ENCODE measurements at regions not wholly inside any gene's neighbourhood (a gene's known extent, or its start where the extent isn't known, plus 50 kb on each side); places are given as distances from the start of the nearest gene placed in this dataset.

DNA sequence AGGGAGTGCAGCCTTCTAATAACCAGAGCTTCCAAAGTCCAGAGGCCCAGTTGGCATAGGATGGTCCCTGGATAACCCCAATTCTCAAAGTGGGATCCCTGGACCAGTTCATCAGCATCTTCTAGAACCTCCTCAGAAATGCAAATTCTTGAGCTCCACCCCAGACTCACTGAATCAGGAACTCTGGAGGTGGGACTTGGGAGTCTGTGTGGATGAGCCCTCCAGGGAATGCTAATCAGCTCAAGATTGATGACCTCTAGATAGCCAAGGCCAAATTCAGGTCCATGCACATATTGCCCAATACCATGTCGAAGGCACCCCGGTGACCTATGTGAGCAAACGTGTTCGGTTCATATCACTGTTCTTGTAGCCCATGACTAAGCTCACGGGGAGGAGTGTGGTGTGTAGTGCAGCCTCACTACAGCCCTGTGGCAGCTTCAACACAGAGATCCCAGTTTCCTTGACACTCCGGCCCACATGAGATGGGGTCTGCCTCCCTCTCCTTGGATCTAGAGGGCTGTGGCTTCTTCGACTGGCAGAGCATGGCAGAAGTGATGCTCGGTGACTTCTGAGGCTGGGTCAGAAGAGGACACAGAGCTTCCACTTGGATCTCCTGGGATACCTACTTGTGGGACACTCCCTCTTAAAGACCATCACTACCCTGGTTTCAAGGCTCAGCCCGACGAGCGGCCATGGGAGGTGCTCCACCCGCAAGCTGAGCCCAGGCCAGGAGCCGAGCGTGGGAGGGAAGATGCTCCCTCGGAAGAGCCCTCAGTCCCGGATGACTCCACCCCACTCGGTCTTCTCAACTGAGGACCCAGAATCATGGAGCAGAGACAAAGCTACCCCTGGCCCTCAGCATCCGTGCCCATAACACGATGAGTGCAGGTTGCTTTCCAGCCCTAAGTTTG lies 151.1 kb upstream of the CST7 start:
- FAIRE-seq, result no peak

DNA sequence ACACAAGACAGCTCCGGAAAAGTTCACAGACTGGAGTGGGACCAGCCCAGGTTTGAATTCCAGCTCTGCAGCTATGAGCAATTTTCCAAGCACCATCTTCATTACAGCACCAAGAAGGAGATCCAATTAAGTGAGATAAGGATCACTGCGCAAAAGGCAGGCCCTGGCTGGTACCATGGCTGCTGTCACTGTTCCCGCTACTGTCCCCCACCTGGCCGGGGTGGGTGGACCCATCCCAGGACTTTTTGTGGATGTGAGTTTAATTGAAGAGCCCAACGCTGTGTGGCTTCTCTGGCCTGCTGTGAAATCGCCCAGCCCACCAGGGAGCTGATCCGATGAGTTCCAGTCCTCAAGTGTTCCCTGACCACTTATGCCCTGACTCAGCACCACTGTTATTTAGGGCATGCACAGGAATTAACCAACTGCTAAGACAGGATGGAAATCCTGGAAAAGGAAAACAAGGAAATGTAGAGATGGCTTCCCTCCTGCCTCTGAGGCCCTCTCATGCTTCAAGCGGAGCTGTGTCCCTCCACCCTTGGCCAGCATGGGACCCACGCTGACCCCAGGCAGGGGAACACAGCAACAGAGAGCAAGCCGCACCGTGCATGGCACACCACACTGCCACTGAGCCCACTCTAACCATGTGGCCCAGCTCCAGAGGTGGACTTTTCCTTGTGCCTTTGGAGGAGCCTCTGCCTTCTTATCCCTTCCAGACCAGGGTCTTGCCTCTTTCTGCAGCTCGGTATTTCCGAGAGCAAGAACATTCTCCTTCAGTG lies 150.0 kb upstream of the CST7 start:
- FAIRE-seq, result no peak

DNA sequence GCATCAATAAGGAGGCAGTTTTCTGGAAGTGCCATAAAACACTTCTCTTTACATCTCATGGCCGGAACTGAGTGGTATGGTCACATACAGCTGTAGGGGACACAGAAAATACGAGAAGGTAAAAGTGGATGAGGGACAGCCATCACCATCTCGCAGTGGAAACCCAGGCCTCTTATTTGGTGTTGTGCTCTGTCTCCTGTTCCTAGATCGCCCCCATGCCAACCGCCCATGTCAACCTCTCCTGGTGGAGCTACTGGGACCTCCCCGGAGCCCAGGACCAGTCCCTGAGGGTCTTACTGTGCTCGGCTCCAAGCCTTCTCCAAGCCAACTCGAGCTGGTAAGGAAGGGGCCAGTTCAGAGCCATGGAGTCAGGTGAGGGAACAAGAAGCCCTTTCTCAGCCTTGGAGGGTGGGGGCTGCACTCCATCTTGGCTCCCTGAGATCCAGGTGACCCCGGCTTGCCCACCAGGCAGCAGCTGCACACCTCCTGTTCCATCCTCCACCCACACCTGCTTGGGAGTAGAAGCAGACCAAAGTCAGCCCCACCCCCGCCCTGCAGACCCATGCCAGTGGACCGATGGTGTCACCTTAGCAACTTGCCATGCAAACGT lies 149.0 kb upstream of the CST7 start:
- FAIRE-seq, result no peak

- FAIRE-seq, result no peak
Measured at GRCh38 chr20:24802286-24802820, 146.7 kb upstream of the CST7 start.

DNA sequence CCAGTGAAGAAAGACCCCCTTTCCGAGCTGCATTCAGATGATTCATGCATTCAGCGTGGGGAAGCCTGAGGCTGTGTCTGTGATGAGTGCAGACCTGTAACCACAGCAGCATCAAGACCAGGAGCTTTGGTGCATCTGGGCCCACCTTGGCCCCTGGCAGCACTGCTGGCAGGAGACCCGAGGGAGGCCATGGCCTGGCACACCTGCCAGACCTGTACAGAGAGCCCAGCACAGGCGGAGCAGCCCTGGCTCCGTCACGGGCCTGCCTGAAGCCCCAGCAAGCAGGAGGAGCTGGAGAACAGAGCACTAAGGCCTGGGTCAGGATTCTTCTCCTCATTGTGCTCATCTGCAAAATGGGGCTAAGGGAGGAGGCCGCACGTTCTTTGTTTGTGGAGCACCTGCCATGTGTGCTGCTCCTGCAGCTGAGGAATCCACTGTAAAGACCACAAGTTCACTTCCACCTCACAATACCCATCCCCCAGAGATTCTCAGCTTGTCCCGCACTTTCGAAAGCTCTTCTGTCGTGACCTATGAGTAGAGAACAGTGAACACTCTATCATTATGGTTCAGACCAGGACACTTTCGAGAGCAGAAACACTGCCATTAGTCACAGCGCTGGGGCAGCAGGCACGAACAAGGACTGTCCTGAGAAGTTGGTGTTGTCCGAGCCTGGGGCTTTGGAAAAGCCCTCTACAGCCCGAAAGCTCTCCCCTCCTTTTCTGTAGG lies 144.4 kb upstream of the CST7 start:
- FAIRE-seq, result no peak

DNA sequence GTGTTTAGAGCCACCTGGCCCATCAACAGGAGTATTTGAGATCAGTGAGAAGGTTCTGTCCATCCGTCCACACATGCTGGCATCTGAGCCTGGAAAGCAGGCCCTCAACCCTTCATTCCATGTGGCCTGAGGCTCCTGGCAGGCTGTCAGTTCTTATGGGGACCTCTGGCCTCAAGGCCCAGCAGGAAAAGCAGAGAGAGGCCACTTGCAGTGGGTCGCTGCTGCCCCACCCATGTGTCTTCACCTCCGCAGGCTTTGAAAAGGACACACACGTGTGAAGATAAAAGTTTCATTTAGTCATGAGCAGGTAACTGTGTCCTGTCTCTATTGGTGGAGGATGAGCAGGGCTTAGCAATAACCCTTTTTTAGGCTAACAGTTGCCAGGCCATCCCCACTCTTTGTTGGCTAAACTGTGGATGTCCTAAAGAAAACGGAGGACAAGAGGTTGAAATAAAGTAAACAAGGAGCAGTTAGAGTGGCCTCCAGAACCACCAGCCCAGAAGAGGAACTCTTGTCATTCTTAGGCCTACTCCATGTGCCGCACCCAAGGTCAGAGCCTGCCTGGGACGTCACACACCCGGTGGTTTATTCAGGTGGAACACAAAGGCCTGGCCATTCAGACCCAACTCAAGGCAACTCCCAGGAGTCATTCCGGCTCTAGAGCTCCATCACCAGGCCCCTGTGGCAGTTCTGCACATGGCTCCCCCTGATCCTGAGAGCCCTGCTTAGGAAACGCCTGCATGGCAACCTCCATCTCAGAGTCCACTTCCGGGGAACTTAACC lies 143.4 kb upstream of the CST7 start:
- FAIRE-seq, result no peak

DNA sequence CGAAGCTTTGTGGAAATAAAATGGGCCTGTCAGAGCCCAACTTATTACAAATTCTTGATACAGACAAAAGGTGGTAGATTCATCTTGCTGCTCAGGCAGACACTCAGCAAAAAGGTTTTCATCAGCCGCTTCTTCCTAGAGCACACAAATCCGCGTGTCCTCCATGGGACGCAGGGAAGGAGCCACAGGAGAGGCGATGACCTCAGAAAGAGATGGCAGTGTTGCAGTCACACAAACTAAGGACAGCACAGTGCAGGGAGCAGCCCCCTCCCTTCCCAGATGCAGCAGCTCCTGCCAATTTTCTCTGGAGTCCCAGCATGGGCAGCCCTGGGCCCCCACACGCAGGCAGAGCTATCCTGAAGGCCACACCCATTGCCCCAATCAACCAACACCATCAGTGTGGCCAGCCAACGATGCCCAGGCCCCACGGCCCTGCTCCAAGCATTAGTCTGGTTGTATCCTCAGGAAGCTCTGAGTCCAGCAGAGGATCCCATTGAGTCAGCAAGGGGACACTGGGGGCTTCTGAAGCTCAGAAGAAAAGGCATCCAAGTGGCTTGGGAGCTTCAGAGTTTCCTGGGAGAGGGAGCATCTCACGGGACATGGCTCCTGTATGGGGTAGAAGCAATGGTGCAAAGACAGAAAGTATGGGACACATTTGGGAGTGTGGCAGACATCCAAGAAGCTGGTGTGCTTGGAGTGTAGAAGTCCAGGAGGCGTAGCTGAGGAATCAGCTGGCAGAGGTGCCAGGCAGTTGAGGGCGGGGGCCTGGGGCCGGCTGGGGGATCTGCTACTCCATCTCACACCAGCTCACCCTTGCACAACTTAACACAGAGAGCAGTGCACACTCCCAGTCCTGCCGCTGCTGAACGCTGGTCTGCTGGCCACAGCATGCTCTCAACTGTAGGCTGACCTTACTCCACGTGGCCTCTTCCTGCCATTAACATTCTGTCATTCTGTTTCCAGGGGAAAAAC lies 142.1 kb upstream of the CST7 start:
- FAIRE-seq, result no peak

- FAIRE-seq, result no peak
Measured at GRCh38 chr20:24808616-24809015, 140.5 kb upstream of the CST7 start.

GRCh38 chr20:24809606-24810005 lies 139.5 kb upstream of the CST7 start:
- FAIRE-seq, result no peak

GRCh38 chr20:24810676-24811407 lies 138.2 kb upstream of the CST7 start:
- FAIRE-seq, result no peak

GRCh38 chr20:24812373-24812772 lies 136.7 kb upstream of the CST7 start:
- no peak for FAIRE-seq

DNA sequence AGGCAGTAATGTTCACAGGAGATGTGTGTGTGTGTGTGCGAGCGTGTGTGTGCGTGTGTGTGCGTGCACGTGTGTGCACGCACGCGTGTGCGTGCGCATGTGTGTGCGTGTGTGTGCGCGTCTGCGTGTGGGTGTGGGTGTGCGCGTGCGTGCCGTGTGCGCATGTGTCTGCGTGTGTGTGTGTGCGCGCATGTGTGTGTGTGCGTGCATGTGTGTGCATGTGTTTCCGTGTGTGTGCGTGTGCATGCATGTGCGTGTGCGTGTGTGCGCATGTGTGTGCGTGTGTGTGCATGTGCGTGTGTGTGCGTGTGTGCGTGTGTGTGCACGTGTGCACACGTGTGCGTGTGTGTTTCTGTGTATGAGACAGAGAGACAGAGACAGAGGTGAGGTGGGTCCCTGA lies 136.0 kb upstream of the CST7 start:
- no peak for FAIRE-seq

DNA sequence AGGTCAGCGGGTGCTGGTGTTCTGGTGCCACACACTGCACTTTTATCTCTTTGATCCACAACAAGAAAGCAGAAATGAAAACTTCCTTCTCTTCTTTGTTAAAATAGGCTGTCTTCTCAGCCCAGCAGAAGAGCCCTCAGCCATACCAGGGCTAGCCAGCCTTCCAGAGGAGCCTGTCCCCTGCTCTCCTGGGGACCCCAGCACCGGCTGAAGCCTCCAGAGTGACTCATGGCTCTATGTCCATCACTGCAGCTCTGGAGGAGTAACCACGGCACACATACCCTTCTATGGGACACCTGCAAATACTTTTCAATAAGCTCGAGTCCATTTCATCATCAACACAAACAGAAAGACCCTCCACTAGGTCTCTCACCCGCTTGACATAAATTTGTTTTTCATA lies 135.6 kb upstream of the CST7 start:
- FAIRE-seq, result no peak

DNA sequence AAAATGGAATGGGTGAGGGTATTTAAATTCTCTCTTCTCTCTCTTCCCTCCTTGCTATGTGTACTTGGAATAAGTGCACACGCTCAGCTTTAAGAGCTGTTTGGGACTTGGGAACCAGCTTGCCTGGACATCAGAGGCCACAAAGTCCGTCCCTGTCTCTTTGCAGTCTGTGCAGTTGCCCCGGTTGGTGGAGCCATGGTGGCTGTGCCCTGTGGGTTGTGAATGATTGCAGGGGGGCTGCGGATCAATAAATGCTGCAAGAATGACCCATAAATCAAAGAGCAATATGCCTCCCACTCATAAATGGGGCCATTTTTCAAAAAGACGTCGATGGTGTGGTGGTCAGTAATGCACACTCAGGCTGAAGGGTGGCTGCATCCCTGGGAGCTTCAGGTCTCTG lies 135.1 kb upstream of the CST7 start:
- FAIRE-seq, result no peak

DNA sequence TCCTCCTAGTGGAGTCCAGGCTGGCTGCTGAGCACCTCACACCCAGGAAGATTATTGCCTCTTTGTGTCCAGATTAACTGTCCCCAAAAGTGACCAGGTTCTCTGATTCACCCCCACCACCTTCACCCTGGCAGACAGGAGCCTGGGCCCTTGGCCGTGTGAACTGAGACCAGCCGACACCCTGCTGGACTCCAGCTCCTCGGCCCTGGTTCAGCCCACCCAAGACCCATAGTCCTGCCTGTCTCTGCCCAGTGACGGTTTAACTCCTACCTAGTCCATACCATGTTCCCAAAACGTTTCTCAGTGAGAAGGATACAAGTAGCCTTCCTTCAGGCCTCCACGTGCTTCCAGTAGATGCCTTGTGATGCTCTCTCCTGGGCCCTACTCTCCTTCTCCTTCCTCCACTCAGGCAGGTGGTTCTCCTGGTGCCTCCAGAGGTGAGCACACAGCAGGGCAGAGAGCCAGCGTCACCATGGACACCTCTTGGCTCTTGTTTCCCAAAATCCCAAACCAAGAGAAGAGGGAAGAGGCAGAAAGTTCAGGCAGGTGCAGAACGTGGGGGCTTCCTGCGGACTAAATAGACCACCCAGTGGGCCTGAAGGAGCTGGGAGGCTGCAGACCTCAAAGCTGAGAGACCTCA lies 134.4 kb upstream of the CST7 start:
- FAIRE-seq, result no peak

DNA sequence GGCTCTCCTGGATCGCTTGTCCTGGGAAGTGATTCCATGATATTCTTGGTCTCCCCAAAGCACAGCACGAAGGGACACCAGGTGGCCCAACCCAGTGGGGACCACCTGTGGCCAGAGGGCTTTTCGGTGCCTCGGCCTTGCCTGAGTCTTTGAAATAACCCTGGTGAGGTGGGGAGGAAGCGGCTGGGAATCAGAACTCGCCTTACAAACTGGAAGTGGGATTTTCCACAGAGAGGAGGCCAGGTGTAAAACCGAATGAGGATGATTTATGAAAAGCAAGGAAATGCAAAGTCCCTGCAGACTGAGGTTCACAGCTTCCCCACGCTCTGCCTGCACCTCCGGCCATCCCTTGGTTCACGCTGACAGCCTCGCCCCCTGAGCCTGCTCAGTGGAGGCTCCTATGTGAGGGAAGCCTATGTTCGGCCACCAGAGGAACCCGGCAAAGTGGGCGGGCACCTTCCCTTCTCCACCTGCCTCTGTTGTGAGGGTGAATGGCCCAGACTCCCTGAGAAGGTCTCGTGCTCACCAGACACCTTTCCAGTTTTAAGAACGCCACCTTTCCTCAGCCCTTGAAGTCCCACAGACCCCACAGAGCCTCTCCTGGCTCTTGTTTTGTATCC lies 133.8 kb upstream of the CST7 start:
- FAIRE-seq, result no peak

GRCh38 chr20:24815931-24816330 lies 133.1 kb upstream of the CST7 start:
- no peak for FAIRE-seq

DNA sequence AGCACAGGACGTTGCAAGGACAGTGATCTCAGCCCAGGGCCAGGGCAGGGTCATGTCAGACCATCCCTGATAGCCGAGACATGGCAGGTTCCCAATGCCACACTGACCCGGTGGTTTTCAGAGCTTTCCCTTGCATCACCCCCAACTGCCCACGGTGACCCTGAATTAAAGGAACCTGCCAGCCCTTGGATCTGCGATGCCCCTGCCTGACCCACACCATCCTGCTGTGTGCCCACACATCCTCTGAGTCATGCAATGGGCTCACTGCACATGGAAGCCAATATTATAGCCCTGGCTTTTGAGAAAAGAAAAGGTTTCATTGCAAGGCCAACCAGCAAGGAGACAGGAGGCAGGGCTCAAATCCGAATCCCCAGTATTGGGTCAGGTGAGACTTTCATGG lies 132.6 kb upstream of the CST7 start:
- FAIRE-seq, result no peak

DNA sequence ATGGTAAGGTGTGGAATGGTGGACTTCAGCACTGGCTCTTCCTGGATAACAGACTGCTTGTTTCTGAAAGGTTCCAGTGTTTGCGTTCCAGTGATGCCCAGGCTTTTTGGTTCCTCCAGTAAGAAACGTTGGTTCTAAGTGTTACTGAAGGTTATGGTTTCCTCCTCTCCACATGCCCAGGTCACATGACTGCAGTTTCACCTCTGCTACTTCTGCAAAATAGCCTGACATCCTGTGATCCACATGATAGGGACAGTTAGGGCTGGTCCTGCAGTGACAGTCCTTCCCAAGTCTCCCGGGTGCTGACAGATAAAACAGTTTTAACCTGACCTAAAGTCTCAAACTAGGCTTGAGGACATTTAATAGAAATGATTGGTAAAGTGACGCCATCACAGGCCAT lies 132.2 kb upstream of the CST7 start:
- no peak for FAIRE-seq

Data from islet of Langerhans (tissue), 1 donor.